ENCODE measurements at regions not wholly inside any gene's neighbourhood (a gene's known extent, or its start where the extent isn't known, plus 50 kb on each side); places are given as distances from the start of the nearest gene placed in this dataset.

GRCh38 chr12:30378307-30378706, 317.4 kb downstream of the IPO8 start:
- TF ChIP-seq POLR2A (IDR thresholded peaks at IDR 0.05) (no peak), CTCF (IDR thresholded peaks at IDR 0.05) (no peak)
